Stimulated activated CD4-positive, alpha-beta T cell treated with anti-CD3 and anti-CD28 coated beads, Interleukin-2, amount 100 ng/mL, for 24 hours (primary cell): ENCODE measurements at regions not wholly inside any gene's neighbourhood (a gene's known extent, or its start where the extent isn't known, plus 50 kb on each side); places are given as distances from the start of the nearest gene placed in this dataset.

ENCODE experiments used
- DNase-seq, 2 donors: peaks; one replicate each; pipeline ENCODE4 v3.0.0-alpha.2; 2020

DNA sequence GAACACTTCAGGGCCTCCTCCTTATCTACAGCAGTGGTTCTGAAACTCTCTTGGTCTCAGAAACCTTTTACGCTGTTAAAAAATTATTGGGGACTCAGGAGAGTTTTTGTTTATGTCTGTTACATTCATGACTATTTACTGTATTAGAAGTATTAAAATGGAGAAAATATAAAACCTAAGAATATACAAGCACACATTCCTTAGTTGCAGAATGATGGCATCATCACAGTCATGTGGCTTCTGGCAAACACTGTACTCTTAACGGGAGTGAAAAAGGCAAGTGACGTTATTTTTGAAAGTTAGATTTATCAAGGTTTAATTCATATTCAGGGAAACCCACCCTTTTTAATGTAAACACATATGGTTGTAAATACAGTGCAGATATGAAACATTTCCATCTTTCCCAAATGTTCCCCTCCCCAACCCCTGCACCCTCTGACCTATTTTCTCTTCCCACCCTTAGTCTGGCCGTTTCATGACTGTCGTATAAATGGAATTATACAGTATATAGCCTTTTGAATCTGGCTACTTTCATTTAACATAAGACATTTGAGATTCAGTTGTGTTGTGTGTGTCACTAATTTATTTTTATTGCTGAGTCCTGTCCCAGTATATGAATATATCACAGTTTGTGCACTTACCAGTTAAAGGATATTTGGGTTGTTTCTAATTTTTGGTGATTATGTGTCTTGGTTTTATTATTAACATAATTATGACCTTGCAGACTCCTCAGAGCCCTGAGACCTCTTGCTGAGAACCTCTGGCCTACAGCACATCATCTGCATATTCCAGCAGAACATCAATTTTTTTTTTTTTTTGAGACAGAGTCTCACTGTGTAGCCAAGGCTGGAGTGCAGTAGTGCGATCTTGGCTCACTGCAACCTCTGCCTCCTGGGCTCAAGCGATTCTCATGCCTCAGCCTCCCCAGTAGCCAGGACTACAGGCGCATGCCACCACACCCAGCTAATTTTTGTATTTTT is 457.0 kb downstream of the PCNX1 start:
- DNase-seq: no peak

DNA sequence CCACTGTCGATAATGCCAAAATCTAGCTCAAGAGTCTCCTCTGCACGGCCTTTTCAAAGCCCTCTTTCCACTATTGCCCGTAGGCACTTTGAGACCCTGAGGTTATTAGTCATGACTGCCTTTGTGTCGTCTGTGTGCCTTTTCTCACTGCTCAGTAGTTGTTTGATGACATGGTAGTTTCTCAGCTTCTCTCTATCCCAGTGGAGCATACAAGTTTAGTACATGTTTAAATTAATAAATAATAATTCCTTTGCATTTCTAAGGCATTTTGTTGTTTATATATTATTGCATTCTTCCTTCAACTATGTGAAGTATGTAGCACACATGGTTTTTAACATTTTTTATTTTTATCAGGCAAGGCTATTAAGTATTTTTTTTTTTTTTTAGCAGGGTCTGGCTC is 458.1 kb downstream of the PCNX1 start:
- DNase-seq: no peak

DNA sequence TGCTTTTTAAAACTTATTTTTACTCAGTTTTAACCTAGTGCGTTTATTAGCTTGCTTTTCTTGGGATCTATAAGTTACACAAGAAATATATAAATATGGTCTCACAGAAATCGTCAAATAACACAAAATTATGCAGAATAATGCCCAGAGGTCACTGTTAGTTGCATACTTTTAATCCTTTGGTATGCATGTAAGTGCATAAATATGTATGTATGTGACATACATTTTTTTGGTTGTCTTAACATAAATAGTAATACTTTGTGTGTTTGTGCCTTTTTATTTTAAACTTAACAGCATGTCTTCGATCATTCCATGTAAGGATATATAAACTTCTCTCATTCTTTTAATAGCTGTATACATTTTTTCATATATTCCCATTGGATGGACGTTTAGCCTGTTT is 459.6 kb downstream of the PCNX1 start:
- no peak for DNase-seq

DNA sequence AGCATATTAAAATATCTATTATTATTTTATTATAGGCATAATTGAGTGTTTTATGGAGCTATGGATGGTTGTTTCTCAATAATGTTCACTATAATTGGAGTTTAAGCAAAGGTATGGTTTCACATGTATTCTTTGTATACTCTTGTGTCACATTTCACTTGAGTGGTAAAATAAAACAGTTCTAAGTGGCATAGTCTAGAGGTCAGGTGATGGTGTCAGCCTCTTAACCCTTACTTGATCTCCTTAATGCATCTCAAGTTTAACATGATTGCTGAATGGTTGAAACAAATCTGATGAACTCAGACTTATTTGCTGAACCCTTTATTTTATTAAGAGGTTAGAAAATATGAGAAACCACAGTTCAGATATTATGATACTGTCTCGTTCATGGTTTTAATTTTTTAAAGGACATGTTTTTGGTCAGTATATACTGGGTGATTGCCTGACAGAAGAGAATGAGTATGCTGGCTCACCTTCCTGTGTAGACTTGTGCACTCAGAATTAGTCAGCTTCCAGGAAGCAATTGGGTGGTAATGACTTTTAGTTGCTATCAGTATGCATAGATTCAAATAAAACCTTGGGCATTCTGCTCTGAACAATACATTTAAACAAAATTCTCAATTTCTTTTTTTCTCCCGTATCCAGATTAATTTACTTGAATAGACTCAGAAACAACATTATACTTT is 464.6 kb downstream of the PCNX1 start:
- no peak for DNase-seq

DNA sequence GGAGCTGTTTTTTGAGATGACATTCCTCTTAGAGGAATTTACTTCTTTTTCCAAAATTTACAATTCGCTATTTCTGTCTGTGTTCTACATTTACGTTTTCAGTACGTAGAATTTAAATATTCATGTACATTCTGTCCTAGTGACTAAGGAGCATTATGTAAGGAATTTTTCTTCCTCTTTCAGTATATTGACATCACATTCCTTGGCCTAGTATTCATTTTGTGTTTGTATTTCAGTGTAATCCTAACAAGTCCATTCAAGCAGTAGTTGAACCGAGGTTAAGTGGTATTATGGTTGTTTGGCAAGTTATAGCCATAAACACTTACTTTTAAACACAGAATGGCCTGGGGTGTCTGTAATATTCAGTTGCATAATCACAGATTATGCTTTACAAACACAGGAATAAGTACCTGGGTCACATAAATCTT is 465.2 kb downstream of the PCNX1 start:
- DNase-seq: no peak

DNA sequence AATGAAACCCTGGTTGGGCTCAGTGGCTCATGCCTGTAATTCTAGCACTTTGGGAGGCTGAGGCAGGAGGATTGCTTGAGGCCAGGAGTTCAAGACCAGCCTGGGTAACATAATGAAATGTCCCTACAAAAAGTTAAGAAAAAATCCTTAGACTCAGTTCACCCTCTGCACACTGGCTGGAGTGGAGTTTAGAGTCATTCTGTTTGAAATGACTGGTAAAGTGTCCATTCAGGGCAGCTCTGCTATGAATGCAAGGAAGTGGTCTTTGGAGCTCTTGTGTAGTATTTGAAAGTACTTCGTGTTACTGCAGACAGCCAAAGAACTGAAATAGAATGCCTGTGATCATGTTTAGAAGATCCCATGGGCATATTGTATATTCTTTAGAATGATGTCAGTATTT is 466.5 kb downstream of the PCNX1 start:
- DNase-seq: no peak

DNA sequence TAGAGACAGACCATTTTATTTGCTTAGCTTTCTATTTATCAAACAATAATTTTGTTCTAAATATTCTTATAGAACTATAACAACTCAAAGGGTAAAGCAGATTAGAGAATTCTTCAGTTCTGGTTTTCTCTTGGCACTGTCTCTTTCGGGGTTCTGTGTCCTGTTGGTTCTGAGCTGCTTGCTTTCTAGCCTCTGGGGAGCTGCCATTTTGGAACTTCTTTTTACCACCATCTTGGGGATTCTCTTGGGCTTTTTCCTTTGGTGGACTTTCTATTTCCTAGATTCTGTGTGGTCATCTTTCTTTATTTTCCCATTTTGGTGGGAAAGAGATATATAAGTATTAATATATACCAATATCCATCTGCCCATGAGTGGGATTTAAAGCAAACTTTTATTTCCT is 467.7 kb downstream of the PCNX1 start:
- no peak for DNase-seq

DNA sequence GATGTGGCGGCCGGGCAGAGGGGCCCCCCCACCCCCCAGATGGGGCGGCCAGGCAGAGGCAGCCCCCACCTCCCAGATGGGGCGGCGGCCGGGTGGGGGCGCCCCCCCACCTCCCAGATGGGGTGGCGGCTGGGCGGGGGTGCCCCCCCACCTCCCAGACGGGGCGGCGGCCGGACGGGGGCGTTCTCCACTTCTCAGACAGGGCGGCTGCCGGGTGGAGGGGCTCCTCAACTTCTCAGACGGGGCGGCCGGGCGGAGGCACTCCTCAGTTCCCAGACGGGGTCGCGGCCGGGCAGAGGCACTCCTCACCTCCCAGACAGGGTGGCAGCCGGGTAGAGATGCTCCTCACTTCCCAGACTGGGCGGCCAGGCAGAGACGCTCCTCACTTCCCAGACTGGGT is 469.8 kb downstream of the PCNX1 start:
- no peak for DNase-seq

DNA sequence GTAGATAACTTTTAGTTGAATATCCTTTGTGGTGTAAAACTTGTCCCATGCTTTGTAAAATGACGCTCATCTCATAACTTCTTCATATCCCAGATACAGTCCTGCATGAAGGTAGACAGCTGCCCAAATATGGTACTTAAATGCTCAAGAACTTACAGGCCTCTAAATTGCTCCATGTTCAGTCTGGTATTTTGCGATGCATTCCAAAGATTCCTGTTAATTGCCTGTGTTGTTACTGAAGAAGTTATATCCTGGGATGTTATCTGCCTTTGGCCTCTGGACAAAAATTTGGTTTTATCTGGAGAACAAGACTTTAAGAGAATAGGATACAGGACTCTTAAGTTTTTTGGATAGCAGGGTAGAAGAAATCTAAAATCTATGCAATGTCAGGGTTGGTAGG is 473.0 kb downstream of the PCNX1 start:
- no peak for DNase-seq

DNA sequence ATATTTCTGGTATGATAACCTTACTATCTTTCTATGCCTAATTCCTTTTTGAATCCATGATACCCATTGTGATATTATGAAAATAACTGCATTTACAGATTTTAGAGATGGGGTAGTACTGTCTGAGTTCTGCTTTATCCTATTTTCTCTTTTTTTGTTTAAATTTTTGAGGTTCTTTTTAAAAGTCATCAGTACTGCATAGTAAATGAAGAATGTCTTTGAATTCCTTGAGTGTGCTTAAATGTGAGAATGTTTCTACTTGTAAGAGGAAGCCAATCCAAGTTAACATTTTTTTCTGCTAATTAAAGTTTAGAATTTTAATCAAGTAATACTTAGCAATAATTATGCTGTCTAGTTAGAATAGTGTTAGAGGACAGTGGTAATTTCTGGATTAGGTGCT is 474.6 kb downstream of the PCNX1 start:
- no peak for DNase-seq

DNA sequence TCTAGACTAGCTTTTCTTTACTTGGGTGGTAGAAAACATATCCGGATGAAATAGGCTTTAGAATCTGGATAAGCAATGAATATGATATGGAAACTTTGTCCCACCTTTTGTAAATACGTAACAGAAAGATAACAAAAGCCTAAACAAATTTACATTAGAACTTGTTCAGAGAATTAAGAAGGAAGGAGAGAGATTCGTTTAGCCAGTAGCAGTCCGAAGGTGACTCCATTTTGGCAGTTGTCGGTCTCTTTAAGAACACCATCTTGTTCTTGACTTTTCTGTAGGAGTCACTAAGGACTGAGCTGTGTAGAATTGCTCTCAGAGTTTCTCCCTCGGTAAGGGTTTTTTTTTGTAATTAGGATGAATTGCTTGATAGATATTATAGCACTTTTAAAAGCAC is 475.1 kb downstream of the PCNX1 start:
- DNase-seq: no peak

DNA sequence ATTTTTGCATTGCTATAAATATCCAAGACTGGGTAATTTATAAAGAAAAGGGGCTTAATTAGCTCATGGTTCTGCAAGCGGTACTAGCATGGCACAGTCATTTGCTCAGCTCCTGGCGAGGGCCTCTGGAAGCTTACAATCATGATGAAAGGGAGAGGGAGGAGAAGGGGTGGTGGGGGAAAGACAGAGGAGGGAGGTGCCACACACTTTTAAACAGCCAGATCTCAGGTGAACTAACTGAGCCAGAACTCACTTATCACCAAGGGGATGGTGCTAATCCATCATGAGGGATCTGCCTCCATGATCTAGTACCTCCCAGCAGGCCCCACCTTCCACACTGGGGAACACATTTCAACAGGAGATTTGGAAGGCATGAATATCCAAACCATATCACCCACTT is 476.3 kb downstream of the PCNX1 start:
- DNase-seq: no peak

DNA sequence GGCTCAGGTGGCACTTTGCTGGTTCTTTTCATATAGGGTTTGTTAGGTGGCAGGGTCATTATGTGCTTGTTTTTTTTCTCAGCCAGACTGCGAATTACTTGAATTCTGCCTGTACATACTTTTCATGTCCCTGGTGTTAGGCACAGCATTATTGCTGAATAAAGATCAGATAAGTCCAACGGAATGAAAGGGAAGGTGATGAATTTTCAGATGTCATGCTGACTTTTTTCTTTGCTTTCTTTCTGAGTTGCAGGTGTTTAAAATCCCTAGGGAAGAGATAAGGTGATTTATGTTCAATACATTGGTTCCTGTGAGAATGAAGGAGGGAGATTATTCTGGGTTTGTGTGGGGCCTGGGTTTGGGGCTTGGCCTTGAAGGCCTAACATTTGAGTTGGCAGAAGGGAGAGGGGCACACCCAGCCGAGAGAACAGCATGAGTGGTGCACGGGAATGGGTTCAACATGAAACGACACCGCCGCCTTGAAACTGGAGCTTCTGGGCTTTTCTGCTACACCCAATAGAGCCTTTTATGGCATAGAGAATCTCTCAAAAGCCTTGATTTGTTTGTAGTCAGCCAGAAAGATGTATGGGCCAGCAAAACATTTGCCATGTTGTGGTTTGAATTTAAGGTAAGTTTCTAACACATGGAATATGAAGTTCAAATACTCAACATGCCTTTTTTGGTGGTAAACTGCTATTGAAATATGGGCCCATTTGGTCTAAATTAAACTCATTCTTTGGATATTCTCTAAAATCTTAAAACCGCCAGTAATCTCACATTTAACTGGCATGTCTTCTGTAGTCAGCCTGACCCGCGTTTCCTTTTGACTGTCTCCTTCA is 477.0 kb downstream of the PCNX1 start:
- no peak for DNase-seq

DNA sequence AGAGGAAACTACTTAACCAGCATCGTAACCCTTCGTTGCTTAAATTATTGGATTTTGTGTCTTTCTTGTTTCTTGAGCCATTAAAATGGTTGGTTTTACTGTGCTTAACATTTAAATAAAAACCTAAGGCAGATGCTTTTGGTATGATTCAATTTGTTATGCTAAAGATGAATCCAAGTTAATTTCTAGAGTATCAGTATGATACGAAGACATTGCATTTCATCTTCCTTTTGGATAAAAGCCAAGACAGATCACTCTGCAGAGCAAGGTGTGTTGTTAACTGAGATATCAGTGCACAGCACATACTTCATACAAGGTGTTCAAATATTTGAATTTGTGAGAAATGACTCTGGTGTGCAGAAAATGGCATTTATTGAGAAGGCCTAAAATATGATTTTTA is 480.5 kb downstream of the PCNX1 start:
- no peak for DNase-seq

DNA sequence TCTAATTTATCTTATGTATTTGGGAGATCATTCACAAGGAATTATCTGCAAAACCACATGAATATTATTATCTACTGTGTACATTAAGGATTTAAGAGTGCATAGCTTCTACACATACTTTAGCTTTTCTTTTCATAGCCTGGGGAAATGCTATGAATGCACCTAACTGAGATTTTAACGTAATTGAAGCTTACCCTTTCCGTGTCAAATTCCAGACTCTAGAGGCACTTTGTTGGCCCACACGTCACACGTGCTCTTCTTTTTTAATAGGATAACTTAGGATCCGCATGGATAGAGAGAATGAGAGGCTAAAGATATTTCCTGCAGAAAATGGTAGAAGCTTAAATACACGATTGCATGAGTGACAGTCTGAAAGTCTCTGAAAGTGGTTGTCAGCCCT is 481.1 kb downstream of the PCNX1 start:
- DNase-seq: no peak

DNA sequence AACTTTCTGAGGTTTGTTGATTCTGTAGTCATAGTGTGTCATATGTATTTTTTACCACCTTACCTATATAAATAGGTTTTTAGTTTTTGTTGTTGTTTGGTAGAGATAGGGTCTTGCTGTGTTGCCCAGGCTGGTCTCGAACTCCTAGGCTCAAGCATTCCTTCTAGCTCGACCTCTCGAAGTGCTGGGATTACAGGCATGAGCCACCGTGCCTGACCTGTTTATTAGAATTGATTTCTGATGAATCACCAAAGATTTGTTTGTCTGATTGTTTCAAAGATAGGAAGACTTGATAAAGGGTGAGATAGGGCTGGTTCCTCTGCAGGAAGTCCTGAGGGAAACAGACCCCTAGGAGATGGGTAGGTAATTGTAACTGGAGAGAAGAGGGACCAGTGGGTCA is 481.6 kb downstream of the PCNX1 start:
- no peak for DNase-seq

DNA sequence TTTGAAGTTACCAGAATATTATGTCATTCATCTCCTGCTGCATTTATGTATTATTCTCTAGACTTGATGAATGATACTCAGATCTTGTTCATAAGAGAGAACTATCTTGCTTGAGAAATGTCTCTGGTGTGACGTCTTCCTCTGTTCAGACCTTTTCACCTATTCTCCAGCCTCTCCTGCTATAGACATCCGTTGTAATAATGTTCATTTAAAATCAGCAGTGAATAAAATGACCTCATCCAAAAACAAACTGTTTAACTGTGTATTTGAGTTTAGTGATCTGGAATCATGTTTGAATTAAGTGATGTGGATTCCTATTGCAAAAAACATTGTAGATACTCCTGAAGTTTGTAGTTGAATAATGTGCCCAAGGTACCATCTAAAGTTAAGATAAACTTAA is 487.1 kb downstream of the PCNX1 start:
- DNase-seq: no peak

DNA sequence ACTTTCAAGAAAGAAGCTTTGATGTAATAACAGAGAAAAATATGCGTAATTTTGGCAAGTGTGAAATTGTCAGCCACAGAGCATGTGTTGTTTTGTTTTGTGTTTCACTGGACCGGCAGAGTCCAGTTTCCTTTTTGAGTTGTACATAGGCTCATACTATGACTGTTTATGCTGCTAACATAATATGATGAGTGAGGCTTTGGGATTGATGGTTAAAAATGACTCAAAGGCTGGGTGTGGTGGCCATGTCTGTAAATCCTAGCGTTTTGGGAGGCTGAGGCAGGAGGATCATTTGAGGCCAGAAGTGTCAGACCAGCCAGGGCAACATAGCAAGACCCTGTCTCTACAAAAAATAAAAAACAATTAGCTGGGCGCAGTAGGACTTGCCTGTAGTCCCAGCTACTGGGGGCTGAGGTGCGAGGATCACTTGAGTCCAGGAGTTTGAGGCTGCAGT is 487.9 kb downstream of the PCNX1 start:
- DNase-seq: no peak

DNA sequence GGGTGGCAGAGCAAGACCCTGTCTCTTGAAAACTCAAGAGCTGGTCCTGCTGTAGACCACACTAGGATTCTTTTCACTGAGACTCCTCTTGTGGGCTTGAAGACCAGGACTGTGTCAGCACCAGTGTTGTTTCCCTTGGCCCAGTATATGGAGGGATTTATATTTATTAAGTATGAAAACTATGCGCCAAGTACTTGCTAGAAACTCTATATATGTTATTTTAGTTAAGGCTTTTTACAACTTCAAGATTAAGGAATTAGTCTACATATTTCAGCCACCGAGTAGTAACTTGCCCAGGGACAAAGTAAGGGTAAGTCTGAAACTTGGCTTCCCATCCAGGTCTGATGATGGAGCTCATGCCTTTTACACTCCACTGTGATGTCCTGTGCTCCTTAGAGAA is 488.4 kb downstream of the PCNX1 start:
- DNase-seq: no peak

DNA sequence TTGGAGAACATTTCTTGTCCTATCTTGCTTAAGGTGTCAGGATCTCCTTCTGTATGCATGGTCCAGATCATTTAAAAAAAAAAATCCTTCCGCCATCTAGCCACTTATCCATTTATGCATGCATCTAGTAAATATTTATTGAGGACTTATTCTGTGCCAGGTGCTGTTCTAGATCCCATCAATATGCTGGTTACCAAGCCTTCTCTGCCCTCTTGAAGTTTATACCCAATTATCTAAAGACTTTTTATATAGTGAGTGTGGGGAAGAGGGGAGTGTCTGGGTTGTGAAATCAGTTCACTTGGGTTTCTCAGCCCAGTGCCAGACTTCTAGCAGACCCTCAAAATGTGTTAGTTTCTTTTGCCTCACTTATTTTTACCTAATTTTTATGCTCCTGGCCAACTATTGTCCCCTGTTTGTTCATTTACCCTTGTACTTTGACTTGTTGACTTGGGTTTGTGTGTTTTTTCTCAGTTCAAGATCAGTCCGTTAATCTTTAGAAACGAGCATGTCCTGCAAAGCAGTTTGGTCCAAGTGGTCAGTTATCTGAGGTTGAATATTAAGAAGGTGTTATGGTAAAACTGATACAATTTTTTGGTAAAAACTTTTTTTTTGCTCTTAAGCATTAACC is 488.9 kb downstream of the PCNX1 start:
- DNase-seq: no peak

DNA sequence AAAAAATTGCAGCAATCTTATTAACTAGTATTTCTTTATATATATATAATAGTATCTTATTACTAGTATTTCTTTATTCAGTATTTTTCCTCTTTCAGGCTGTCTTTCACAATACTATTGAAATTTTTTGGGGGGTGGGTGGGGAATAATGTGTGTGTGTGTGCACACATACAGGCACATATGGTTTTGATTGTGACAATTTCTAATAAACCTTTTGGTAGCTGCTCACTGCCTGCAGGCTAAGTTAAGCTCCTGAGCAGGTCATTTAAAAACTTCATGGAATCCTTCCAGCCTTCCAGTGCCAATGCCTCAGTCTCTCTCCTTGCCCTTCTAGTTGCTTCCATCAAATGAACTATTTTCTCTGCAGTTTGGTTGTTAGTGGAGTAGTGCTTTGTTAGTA is 490.1 kb downstream of the PCNX1 start:
- no peak for DNase-seq

DNA sequence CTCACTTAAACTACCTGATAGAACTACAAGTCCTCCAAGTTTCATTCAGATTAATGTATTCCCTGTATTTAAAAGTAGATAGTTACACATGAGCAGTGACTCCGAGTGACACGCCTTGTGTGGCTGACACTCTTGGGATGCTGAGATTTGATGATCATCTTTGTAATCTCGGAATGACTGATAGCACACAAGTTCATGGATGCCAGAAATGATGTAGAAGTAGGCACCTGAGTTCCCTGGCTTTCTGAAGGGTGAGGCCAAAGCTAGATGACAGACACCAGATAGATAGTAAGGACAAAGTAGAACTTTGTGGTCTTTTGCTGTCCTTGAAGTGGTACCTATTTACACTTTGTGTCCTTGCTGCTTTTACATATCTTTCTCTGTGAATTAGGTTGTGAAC is 491.2 kb downstream of the PCNX1 start:
- no peak for DNase-seq

DNA sequence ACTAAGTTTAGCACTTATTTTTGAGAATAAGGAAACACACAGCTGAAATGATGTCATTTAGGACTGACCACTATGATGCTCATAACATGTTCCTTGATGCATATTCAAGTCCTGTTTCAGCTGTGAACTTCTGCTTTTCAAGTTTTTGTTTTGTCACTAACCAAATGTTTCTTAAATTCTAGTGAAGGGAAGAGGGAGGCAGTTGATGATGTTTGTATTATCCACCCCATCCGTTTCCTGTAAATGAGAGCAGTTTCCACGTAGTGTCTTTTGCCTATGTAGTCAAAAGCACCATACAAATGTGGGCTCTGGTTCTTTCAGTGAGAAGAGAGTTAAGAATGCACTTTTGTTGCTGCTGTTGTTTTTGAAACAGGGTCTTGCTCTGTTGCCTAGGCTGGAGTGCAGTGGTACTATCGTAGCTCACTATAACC is 491.8 kb downstream of the PCNX1 start:
- DNase-seq: no peak
